GM19023 (cell line): ENCODE measurements at regions not wholly inside any gene's neighbourhood (a gene's known extent, or its start where the extent isn't known, plus 50 kb on each side); places are given as distances from the start of the nearest gene placed in this dataset.

Source experiments
- ATAC-seq: cut with Tn5 transposase; IDR thresholded peaks from one replicate; pipeline ENCODE4 v1.9.1; 2021; ENCODE audit warnings: mild to moderate bottlenecking, moderate library complexity; ENCODE audit not compliant: unreplicated experiment

DNA sequence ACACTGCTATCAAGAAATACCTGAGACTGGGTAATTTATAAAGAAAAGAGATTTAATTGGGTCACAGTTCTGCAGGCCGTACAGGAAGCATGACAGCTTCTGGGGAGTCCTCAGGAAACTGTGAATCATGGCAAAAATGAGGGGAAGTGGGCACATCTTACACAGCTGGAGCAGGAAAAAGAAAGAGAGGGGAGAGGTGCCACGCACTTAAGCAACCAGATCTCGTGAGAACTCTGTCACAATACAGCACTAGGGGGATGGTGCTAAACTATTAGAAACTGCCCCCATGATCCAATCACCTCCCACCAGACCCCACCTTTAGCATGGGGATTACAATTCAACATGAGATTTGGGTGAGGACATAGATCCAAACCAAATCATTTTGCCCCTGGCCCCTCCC lies 105.5 kb upstream of the CPLX2 start:
- no peak for ATAC-seq

DNA sequence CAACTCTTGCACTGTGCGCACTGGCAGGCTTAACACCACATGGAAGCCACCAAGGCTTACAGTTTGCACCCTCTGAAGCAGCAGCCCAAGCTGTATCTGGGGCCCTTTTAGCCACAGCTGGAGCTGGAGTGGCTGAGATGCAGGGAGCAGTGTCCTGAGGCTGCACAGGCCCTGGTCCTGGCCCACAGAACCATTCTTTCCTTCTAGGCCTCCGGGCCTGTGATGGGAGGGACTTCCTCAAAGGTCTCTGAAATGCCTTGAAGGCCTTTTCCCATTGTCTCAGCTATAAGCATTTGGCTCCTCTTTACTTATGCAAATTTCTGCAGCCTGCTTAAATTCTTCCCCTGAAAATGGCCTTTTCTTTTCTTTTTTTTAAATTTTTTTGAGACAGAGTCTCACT lies 104.4 kb upstream of the CPLX2 start:
- no peak for ATAC-seq

DNA sequence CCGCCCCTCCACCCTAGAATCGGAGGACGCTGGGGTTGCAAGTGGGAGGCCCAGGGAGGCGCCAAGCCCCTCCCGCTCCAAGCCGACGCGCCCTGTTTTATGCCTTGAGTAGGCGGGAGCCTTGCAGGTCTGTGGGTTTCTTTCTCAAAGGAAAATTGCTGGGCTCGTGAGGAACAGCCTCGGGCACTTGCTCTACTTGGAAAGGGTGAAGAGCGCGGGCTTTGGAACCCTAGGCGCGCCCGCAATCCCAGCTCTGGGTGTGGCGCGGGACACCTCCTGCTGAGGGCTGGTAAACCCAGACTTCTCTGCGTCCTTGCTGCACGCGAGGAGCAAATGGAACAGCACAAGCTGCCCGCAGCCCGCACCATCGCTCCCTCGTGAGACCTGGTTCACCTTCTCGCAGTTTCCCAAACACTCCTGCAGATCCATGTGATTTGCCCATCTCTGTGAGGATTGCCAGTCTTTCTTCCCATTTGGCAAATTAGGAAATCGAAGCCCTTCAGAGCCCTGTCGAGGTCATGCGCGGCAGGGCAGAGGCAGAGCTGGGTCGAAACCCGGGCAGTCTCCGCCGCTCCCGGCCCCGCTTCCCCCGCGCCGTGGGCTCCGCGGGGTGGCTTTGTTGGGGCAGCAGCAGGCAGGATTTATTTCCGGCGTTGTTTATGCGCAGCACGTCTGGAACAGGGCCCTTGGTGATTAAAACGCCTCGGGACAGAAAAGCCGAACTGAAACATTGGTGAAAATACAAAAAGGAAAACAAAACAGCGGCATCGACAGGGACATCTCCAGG lies 98.4 kb upstream of the CPLX2 start:
- ATAC-seq, result no peak

DNA sequence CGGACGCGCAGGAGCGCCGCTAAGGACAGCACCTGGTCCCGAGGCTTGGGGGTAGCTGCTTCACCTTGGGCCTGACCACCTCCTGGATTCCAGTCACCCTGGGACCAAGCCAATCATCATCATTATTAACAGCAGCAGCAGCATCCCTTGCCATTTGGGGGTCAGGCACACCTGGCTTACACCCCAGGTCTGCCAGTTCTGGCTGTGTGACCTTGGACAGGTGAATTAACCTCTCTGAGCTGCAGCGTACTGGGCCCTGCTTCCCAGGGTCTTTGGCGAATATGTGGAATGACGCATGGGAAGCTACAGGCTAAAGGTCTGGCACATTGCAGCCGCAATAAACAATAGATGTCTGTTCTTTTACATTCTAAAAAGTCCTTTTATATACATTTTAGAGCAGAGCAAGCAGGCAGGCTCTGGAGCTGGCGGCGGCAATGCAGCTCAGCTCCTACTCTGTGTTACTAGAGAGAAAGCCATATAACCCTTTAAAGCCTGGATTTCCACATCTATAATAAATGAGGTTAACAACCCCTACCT lies 97.8 kb upstream of the CPLX2 start:
- ATAC-seq, result no peak

DNA sequence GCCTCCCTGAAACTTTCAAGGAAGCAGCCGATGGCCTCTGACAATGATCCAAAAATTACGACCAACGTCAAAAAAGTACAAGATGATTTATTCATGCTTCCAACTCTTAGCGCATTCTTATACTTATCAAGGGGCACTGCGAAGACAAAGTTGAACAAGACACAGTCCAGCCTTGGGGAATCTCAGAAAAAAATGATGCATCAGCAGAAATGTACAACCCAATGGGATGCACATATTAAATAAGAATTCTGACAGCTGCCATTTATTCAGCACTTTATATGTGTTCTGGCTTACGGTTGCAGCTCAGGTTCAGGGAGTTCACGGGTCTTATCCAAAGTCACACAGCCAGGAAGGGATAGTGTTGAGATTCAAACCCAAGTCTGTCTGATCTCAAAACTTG lies 96.0 kb upstream of the CPLX2 start:
- ATAC-seq, result no peak

DNA sequence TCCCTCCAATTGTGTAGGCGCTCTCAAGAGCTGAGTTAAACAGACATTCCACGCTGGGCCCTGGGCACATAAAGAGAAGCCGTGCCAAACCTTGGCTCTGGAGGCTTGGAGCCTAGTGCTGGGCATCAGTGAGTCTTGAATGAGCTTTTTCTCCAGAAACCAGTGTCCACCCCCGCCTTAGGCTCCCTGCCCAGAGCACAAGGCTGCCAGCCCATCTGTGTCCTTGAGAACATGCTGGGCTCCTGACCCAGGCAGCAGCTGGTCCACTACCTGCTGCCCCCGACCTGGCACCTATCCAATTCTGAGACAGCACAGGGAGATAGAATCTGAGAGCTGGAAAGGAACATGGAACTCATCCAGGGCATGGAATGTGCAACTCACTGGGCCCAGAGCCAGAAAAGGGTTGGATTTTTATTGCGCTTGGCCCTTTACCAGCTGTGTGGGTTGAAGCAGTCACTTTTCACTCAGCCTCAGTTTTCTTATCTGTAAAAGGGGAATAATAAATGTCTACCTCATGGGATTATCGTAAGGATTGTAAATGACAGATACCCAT lies 92.4 kb upstream of the CPLX2 start:
- no peak for ATAC-seq

DNA sequence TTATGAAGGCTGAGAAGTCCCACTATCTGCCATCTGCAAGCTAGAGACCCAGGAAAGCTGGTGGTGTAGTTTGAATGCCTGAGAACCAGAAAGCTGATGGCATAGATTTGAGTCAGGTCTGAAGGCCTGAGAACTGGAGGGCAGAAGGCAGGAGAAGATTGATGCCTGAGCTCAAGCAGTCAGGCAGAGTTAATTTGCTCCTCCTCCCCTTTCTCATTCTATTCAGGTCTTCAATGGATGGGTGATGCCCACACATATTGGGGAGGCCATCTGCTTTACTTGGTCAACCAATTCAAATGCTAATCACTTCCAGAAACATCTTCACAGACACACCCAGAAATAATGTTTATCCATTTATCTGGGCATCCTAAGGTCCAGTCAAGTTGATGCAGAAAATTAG lies 87.6 kb upstream of the CPLX2 start:
- ATAC-seq, result no peak

DNA sequence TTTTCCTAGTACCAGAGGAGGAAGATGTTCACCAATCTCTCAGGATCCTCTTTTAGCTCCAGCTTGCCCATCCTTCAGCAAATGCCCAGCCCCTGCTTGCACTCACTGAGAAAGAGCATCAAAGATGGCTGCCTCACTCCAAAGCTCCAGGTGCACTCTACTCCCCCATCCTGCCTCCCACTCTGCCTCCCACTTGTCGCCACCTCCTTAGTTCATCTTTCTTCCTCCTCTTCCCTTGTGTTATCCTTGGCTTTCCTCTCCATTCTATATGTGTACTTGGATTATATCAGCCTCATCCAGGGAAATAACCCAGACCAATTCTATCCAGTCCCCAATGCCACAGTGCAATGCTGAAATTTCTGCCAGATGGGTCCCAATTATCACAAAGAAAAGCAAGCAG lies 87.1 kb upstream of the CPLX2 start:
- ATAC-seq, result no peak

DNA sequence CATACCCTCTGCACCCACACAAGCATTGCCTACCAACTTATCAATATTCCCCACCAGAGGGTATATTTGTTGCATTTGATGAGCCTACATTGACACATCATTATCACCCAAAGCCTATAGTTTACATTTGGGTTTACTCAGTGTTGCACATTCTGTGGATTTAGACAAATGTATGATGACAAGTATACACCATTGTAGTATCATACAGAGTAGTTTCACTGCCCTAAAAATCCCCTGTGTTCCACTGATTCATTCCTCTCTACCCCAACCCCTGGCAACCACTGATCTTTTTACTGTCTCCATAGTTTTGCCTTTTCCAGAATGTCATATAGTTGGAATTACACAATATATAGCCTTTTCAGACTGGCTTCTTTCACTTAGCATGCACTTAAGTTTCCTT lies 85.7 kb upstream of the CPLX2 start:
- ATAC-seq, result no peak

DNA sequence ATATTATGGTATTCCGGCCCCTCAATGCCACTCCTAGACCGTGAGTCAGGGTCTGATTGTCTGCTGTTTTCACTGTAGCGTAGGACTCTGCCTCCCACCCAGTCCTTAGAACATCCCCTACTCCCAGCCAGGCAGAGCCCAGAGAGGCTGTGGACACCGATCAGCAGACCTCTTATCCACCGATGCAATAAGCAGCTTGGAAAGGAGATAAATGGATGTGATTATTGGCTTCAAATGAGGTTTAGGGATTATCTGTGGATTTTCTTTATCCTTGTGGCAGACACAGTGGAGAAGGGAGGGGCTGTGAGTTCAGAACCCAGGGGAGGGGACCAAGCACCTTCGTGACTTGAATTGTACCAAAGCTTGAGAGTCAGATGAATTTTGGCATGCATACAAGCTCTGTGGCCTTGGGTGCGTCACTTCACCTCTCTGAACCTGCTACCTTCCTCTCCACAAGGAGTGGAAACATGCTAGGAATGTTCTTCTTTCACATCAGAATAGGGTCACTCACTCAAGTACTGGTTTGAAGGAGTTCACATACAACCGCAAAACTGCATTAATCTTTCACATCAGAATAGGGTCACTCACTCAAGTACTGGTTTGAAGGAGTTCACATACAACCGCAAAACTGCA lies 83.1 kb upstream of the CPLX2 start:
- ATAC-seq, result no peak

DNA sequence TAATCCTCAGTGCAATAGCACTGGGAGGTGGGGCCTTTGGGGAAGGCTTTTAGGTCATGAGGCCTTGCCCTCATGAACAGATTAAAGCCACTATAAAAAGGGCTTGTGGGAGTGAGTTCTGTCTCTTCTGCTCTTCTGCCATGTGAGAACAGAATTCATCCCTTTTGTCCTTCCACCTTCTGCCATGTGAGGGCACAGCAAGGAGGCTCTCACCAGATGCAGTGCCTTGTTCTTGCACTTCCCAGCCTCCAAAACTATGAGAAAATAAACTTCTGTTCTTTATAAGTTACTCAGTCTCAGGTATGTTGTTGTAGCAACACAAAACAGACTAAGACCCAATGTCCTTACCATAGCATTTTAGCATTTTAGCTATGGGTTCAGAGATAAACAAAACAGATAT lies 81.7 kb upstream of the CPLX2 start:
- ATAC-seq, result no peak

DNA sequence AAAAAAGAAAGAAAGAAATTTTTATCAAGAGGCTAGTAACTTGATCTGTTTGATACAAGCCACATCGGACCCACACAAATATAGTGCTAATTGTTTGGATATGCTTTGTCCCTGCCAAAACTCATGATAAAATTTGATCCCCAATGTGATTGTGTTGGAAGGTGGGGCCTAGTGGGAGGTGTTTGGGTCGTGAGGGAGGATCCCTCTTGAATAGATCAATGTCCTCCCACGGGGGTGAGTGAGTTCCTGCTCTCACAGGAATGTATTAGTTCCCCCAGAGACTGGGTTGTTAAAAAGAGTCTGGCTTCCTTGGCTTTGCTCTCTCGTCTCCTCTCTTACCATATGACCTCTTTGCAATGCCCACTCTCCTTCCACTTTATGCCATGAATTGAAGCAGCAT lies 80.6 kb upstream of the CPLX2 start:
- no peak for ATAC-seq

DNA sequence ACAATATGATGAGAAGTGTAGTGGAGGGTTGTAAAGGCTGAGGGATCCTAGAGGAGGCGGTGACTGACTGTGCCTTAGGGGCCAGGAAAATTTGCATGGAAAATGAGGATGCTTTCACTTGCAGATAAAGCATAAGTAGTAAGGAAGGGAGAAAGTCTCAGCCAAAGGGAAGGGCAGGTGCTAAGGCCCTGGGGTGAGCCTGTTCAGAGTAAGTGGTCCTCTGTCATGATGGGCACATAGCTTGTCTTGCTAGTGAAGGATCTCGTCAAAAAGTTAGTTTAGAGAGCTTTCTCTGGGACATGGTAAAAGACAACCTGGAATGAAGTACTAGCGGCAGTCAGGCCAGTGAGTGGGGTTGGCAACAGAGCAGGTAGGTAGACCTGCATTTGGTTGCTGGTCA lies 75.4 kb upstream of the CPLX2 start:
- ATAC-seq, result no peak

DNA sequence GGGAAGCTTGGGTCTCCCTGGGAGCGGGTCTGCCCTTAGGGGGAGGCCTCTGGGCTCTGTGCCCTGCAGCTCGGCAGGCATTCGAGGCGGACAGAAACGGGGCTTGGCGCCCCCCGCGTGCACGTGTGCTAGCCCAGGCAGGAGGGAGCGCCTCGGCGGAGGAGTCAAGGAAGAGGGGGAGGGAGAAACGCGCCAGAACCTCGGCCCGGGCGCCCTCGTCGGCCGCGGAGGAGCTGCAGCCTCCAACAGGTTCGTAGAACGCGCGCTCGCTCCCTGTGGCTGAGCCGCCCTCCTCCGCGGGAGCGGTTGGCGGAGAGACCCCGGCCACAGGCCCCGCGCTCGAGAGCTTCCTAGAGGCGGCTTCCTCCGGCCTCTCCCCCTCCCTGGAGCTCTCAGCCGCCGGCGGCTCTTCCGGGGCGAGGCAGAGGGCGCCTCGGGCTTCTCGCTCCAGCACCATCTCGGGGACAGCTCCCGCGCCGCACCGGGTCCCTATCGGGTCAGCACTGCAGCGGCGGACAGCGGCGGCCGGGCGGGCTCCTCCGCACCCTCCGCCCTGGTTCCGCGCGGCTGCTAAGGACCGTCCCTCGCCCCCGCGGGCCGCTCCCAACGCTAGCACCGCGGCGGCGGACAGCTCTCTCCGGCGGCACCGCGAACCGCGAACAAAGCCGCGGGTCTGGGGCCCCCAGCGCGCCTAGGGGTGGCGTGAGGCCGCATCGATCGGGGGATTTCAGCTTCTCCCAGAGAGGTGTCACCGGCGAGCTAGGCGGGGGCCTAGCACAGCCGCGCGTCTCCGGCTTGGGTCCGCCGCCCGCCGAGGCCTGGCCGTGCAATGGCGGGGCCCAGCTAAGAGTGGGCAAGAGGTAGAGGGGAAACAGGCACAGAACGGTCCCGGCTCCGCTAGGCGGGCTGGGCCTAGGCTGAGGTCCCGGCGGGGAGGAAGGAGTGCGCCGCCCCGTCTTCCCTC lies 74.6 kb upstream of the CPLX2 start:
- peak; percentile 79 for ATAC-seq

DNA sequence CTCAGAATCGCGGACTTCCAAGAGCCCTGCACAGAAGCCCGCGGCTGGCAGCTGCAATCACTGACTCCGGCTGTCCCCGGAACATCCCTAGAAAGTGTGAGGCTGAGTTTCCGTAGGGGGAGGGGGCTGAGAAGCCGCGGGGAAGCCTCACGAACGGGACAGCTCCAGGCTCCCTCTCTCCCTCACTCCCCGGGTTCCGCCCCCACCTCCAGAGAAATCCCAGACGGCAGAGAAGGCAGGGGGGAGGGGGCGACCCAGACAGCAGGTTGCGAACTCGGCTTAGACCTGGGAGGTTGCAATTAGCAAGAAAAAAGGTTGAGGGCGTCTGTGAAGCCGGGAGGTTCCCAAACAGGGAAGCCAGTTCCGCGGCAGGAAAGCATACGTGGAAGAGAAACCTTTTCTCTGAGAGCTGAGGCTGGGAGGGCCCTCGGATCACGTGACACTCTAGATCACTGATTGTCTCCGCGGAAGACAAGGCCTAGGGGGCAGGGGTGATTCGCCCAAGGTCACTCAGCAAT lies 73.8 kb upstream of the CPLX2 start:
- no peak for ATAC-seq

DNA sequence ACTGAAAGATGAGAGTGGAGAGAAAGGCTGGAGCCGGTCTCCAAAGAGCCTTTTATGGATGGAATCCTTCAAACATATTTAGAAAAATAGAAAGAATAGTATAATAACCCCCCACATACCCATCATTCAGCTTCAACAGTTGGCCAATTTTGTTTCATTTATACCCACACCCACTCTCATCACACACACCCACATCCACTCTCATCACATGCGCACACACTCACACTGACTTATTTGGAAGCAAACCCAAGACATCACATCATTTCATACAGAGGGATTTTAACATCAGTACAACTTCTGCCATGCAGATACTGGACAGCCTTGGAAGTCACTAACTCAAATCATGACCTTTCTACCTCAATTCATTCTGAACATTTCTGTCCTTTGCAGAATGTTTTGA lies 72.8 kb upstream of the CPLX2 start:
- no peak for ATAC-seq

DNA sequence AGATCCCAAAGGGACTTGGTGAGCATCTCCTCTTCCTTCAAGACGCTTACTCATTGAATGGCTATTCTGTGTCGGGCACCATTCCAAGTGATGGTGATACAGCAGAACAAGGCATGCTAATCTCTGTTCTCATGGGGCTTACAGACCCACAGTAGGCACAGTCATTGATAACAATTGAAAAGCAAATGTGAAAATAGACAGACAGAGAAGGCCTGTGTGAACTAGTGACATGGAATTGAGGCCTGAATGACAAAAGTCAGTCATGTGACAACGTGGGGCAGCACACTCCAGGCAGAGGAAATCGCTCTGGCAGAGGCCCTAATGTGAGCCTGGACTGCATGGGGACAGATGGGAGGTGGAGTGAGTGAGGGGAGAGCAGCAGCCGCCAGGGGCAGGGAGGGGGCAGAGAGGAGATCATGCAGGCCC lies 70.7 kb upstream of the CPLX2 start:
- ATAC-seq, result no peak

DNA sequence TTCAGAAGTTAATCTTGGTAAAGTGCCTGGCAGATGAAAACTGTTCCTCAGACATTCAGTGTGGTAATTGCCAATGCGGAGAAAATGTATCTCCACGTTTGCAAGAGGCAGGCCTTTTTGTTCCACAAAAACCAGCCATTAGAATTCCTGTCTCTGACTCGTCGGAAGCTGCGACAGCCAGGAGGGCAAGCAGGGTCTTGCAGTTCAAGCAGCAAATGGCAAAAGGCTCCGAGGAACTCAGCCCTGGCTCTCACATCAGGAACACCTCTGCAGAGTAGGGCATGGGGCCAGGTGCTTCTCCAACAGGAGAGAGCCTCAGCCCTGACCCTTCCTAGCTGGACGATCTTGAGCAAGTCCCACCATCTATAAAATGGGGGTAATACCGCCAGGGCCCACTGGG lies 69.0 kb upstream of the CPLX2 start:
- no peak for ATAC-seq

DNA sequence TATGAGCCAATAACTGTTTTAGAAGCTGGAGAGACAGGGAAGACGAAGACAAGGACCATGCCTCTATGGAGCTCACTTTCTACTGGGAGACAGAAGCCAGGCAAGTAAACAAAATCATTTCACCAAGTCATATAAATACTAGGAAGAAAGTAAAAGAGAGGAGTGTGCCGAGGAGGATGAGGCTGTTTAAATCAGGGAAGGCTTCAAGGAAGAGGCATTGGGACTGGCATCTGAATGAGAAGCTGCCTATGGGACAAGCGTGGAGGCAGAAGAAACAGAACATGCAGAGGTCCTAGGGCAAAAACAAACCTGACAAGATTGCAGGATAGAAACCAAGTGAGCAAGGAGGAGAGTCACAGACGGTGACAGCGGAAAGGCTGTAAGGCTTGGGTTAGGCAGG lies 68.1 kb upstream of the CPLX2 start:
- ATAC-seq, result no peak

DNA sequence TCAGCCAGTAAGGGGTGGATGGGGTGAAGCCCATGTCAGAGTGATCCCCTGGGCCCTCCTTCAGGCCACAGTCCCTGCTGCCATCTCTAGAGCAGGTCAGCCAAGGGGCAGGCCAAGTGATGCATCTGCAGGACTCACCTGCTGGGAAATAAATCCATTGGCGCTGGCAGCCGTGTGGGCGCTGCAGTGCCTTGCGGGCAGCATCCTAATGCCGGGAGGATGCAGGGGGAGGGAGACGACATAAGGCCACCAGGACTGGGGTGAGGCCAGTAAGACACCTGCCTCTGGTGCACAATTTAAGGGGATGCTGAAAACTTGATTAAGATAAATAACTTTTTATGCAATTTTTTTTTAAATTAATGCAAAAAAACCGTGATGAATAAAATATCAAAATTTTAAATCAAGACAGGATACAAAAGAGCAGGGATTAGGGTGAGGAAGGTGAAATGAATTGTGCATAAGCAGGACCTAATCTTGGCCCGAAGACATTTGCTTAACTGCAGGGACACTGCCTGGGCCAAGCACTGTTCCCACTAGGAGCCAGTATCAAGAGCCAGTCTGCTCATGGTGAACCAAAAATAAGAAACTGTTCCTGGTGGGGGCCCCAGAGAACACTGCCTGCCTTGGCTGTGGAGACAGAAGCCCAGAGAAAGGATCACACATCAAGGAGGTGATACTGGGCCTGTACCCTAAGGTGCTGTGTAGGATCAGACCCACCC lies 67.5 kb upstream of the CPLX2 start:
- no peak for ATAC-seq
